Ishikawa (cell line): ENCODE measurements at regions not wholly inside any gene's neighbourhood (a gene's known extent, or its start where the extent isn't known, plus 50 kb on each side); places are given as distances from the start of the nearest gene placed in this dataset.

Experiments used
- CEBPB ChIP-seq: IDR thresholded peaks from 2 replicates; pipeline ENCODE4 v1.6.1; 2012
- EGR1 ChIP-seq: IDR thresholded peaks from 2 replicates; pipeline ENCODE4 v1.6.1; 2012
- EP300 ChIP-seq: IDR thresholded peaks from 2 replicates; pipeline ENCODE4 v1.6.1; 2012; ENCODE audit warnings: borderline replicate concordance
- FOXM1 ChIP-seq: IDR thresholded peaks from 2 replicates; pipeline ENCODE4 v1.6.1; 2012; ENCODE audit warnings: low read depth, borderline replicate concordance
- RAD21 ChIP-seq: IDR thresholded peaks from 2 replicates; pipeline ENCODE4 v1.6.1; 2012; ENCODE audit warnings: low read depth
- TAF1 ChIP-seq: IDR thresholded peaks from 2 replicates; pipeline ENCODE4 v1.6.1; 2012; ENCODE audit warnings: low read depth, mild to moderate bottlenecking
- TCF12 ChIP-seq: IDR thresholded peaks from 2 replicates; pipeline ENCODE4 v1.6.1; 2012; ENCODE audit warnings: low read depth
- TEAD4 ChIP-seq: IDR thresholded peaks from 2 replicates; pipeline ENCODE4 v1.6.1; 2012
- YY1 ChIP-seq: IDR thresholded peaks from 2 replicates; pipeline ENCODE4 v1.6.1; 2012; ENCODE audit warnings: low read depth
- TF ChIP-seq, protein P1 (sequence below): IDR thresholded peaks from 2 replicates; pipeline ENCODE4 v1.6.1; 2012
- TF ChIP-seq, protein P2 (sequence below): IDR thresholded peaks from 2 replicates; pipeline ENCODE4 v1.6.1; 2012; ENCODE audit warnings: low read depth, mild to moderate bottlenecking
- TF ChIP-seq, protein P3 (sequence below): IDR thresholded peaks from 2 replicates; pipeline ENCODE4 v1.6.1; 2012

DNA sequence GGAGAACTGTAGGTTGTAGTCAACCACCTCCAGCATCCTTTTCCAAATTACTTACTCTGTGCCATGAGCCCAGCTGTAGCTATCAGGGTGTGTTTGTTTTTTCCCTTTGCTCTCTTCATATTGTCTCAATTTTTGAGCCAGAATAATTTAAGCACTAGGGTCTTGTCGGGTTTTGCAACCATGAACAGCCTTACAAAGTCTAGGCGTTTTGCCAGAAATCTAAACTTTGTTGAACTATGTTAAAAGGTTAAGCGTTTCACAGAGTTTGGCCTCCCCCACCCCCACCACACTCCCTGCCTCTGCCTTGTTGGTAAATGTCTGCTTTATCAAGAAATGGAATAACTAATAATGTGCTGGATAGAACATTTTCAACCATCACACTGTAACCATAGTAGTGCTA lies 190.6 kb upstream of the TTC29 start:
- TF ChIP-seq TCF12 (no peak), EP300 (no peak), YY1 (no peak), CEBPB (no peak), TEAD4 (no peak), TAF1 (no peak), FOXM1 (no peak), RAD21 (no peak), EGR1 (no peak)
- TF ChIP-seq, protein P1, sequence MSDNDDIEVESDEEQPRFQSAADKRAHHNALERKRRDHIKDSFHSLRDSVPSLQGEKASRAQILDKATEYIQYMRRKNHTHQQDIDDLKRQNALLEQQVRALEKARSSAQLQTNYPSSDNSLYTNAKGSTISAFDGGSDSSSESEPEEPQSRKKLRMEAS, result no peak
- TF ChIP-seq, protein P2, sequence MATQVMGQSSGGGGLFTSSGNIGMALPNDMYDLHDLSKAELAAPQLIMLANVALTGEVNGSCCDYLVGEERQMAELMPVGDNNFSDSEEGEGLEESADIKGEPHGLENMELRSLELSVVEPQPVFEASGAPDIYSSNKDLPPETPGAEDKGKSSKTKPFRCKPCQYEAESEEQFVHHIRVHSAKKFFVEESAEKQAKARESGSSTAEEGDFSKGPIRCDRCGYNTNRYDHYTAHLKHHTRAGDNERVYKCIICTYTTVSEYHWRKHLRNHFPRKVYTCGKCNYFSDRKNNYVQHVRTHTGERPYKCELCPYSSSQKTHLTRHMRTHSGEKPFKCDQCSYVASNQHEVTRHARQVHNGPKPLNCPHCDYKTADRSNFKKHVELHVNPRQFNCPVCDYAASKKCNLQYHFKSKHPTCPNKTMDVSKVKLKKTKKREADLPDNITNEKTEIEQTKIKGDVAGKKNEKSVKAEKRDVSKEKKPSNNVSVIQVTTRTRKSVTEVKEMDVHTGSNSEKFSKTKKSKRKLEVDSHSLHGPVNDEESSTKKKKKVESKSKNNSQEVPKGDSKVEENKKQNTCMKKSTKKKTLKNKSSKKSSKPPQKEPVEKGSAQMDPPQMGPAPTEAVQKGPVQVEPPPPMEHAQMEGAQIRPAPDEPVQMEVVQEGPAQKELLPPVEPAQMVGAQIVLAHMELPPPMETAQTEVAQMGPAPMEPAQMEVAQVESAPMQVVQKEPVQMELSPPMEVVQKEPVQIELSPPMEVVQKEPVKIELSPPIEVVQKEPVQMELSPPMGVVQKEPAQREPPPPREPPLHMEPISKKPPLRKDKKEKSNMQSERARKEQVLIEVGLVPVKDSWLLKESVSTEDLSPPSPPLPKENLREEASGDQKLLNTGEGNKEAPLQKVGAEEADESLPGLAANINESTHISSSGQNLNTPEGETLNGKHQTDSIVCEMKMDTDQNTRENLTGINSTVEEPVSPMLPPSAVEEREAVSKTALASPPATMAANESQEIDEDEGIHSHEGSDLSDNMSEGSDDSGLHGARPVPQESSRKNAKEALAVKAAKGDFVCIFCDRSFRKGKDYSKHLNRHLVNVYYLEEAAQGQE, result no peak
- TF ChIP-seq, protein P3, sequence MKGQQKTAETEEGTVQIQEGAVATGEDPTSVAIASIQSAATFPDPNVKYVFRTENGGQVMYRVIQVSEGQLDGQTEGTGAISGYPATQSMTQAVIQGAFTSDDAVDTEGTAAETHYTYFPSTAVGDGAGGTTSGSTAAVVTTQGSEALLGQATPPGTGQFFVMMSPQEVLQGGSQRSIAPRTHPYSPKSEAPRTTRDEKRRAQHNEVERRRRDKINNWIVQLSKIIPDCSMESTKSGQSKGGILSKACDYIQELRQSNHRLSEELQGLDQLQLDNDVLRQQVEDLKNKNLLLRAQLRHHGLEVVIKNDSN, result no peak
